22Rv1 (cell line): ENCODE measurements at regions not wholly inside any gene's neighbourhood (a gene's known extent, or its start where the extent isn't known, plus 50 kb on each side); places are given as distances from the start of the nearest gene placed in this dataset.
A peak's percentile ranks its signal among the peaks of the same experiment; 100 is the strongest.

Experiments
- CTCF ChIP-seq: fragments of 450-650 bp; IDR thresholded peaks from 2 replicates; pipeline ENCODE4 v1.5.1; 2017; ENCODE audit warnings: mild to moderate bottlenecking
- ZFX ChIP-seq: fragments of 450-650 bp; IDR thresholded peaks from 2 replicates; pipeline ENCODE4 v1.6.1; 2017; ENCODE audit warnings: antibody characterized with exemption, borderline replicate concordance

GRCh38 chr14:26276757-26277156 is 321.1 kb downstream of the NOVA1 start:
- TF ChIP-seq CTCF, result peak; percentile 63
- no peak for TF ChIP-seq ZFX
